Tibial nerve (tissue), 4 donors: ENCODE measurements at regions not wholly inside any gene's neighbourhood (a gene's known extent, or its start where the extent isn't known, plus 50 kb on each side); places are given as distances from the start of the nearest gene placed in this dataset.

Experiments
- DNase-seq, 2 donors: peaks; one replicate each; pipeline ENCODE4 v3.0.0-alpha.2; 2019; ENCODE audit warnings: low spot score in 2 of 2
- H3K27ac ChIP-seq, 4 donors: fragments of 200-600 bp; sonication (generic) in 3 of 4; one replicate each; pipeline ENCODE4 v1.5.1; 2017 to 2019; ENCODE audit warnings: mild to moderate bottlenecking in 1 of 4
- H3K27me3 ChIP-seq, 2 donors: fragments of 200-600 bp; sonication (generic) in 1 of 2; one replicate each; pipeline versions ENCODE4 v1.5.1 to v1.6.0; 2017 to 2019
- H3K36me3 ChIP-seq, 3 donors: fragments of 200-600 bp; sonication (generic); one replicate each; pipeline ENCODE4 v1.5.1; 2018 to 2019
- H3K4me1 ChIP-seq, 4 donors: fragments of 200-600 bp; sonication (generic) in 3 of 4; one replicate each; pipeline ENCODE4 v1.5.1; 2017 to 2019
- H3K4me3 ChIP-seq, 4 donors: fragments of 200-600 bp; sonication (generic) in 3 of 4; one replicate each; pipeline ENCODE4 v1.5.1; 2017 to 2019; ENCODE audit warnings: mild to moderate bottlenecking in 1 of 4, moderate library complexity in 1 of 4
- H3K9me3 ChIP-seq, 4 donors: fragments of 200-600 bp; sonication (generic) in 3 of 4; one replicate each; pipeline ENCODE4 v1.5.1; 2017 to 2019
- CTCF ChIP-seq, 5 experiments: fragments of 200-600 bp in 3 of 5; fragments of 450-650 bp in 2 of 5; sonication (generic) in 3 of 5; IDR thresholded peaks; one replicate each; pipeline ENCODE4 v1.5.1; 2016 to 2019; ENCODE audit warnings: antibody characterized with exemption in 5 of 5, mild to moderate bottlenecking in 3 of 5, moderate library complexity in 2 of 5
- EP300 ChIP-seq, 2 donors: sonication (generic); formaldehyde crosslinking; IDR thresholded peaks; one replicate each; pipeline ENCODE4 v1.6.1; 2017; ENCODE audit warnings: antibody characterized with exemption in 2 of 2, mild to moderate bottlenecking in 1 of 2
- POLR2A ChIP-seq, 2 donors: fragments of 450-650 bp; IDR thresholded peaks; one replicate each; pipeline ENCODE4 v1.6.1; 2017; ENCODE audit warnings: antibody characterized with exemption in 2 of 2, mild to moderate bottlenecking in 2 of 2, moderate library complexity in 2 of 2
- WGBS, 2 donors: methylation state at CpG; one replicate each; pipeline ENCODE4 v1.1.5; 2018; 5-methylcytosine and 5-hydroxymethylcytosine counted together

- 79 to 100% methylated on average over 1 of the region's 1 CpG for WGBS, 2 donors
- H3K4me1 ChIP-seq, result no peaks in the 10 kb centered on the region
- H3K9me3 ChIP-seq, result peaks cover 0 to 4% (median 0%) of the 10 kb centered on the region in 4 donors
- TF ChIP-seq CTCF (IDR thresholded peaks at IDR 0.05) (no peak), EP300 (IDR thresholded peaks at IDR 0.05) (no peak), POLR2A (IDR thresholded peaks at IDR 0.05) (no peak)
- H3K36me3 ChIP-seq, result no peaks in the 10 kb centered on the region
- DNase-seq, result no peak
- H3K4me3 ChIP-seq, result no peak overlapping the region
- H3K27me3 ChIP-seq, result no peaks in the 10 kb centered on the region
- no peak overlapping the region for H3K27ac ChIP-seq
Observed at GRCh38 chr18:45231617-45232016, 383.7 kb upstream of the SLC14A2 start.

- no peaks in the 10 kb centered on the region for H3K4me1 ChIP-seq
- no peak overlapping the region for H3K27ac ChIP-seq
- H3K36me3 ChIP-seq, result no peaks in the 10 kb centered on the region
- H3K27me3 ChIP-seq, result no peaks in the 10 kb centered on the region
- no peak overlapping the region for H3K4me3 ChIP-seq
- no peaks in the 10 kb centered on the region for H3K9me3 ChIP-seq
- TF ChIP-seq EP300 (IDR thresholded peaks at IDR 0.05) (no peak), POLR2A (IDR thresholded peaks at IDR 0.05) (no peak), CTCF (IDR thresholded peaks at IDR 0.05) (no peak)
- 67 to 74% methylated on average over 2 of the region's 2 CpGs for WGBS, 2 donors
- DNase-seq, result no peak
Observed at GRCh38 chr18:45232061-45232460, 383.2 kb upstream of the SLC14A2 start.

DNA sequence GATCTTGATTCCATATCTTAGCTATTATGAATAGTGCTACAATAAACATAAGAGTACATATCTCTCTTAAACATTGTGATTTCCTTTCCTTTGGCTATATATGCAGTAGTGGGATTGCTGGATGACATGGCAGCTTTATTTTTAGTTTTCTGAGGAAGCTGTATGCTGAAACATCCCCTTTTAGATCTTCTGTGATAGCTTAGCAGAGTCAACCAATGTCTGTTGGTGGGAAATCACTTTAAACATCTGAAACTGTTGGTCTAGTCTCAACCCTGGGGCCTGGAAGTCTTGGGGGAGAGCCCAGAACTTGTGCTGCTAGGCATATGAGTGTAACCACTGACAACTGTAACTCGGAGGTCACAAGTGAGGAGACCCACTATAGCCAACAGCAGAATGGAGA is 378.6 kb upstream of the SLC14A2 start:
- TF ChIP-seq CTCF (IDR thresholded peaks at IDR 0.05) (no peak), EP300 (IDR thresholded peaks at IDR 0.05) (no peak), POLR2A (IDR thresholded peaks at IDR 0.05) (no peak)
- DNase-seq, result no peak
- H3K4me1 ChIP-seq, result no peaks in the 10 kb centered on the region
- H3K27me3 ChIP-seq, result no peaks in the 10 kb centered on the region
- no peak overlapping the region for H3K4me3 ChIP-seq
- no peaks in the 10 kb centered on the region for H3K9me3 ChIP-seq
- H3K36me3 ChIP-seq, result no peaks in the 10 kb centered on the region
- no peak overlapping the region for H3K27ac ChIP-seq
- 68 to 78% methylated on average over 1 of the region's 1 CpG for WGBS, 2 donors

- 81 to 88% methylated on average over 7 of the region's 7 CpGs for WGBS, 2 donors
Observed at GRCh38 chr18:45237343-45238098, 377.8 kb upstream of the SLC14A2 start.

More at GRCh38 chr18:45237343-45238098, 377.8 kb upstream of the SLC14A2 start:
- Histone ChIP-seq H3K27ac (no peak overlapping the region), H3K4me1 (no peaks in the 10 kb centered on the region), H3K4me3 (no peak overlapping the region), H3K9me3 (no peaks in the 10 kb centered on the region), H3K27me3 (no peaks in the 10 kb centered on the region), H3K36me3 (no peaks in the 10 kb centered on the region)
- no peak for DNase-seq
- TF ChIP-seq POLR2A (IDR thresholded peaks at IDR 0.05) (no peak), EP300 (IDR thresholded peaks at IDR 0.05) (no peak), CTCF (IDR thresholded peaks at IDR 0.05) (no peak)
